CD14-positive monocyte (primary cell): ENCODE measurements at regions not wholly inside any gene's neighbourhood (a gene's known extent, or its start where the extent isn't known, plus 50 kb on each side); places are given as distances from the start of the nearest gene placed in this dataset.

Source experiments
- DNase-seq, 3 donors: peaks; one replicate each; pipeline ENCODE4 v3.0.0-alpha.2; 2011 to 2022
- H2AFZ ChIP-seq: 2 replicates; pipeline ENCODE4 v1.6.0; 2012; ENCODE audit warnings: mild to moderate bottlenecking, low read depth, low read length, inconsistent platforms; ENCODE audit not compliant: insufficient read depth, poor library complexity, severe bottlenecking
- H3K27ac ChIP-seq, 2 donors: 1 replicate in 1 of 2; 2 replicates in 1 of 2; pipeline ENCODE4 v1.5.1; 2012 to 2013; ENCODE audit warnings: low read length in 2 of 2, control low read depth in 1 of 2, inconsistent platforms in 1 of 2, low read depth in 1 of 2, mild to moderate bottlenecking in 1 of 2
- H3K27me3 ChIP-seq, 2 donors: one replicate each; pipeline versions ENCODE4 v1.6.0 to v1.6.1; 2011 to 2013; ENCODE audit warnings: low read length in 2 of 2; ENCODE audit not compliant: control insufficient read depth in 2 of 2, insufficient read depth in 2 of 2
- H3K36me3 ChIP-seq, 2 donors: replicated peaks in 1 of 2; 1 replicate in 1 of 2; 2 replicates in 1 of 2; pipeline versions ENCODE4 v1.5.1 to v1.6.1; 2012 to 2013; ENCODE audit warnings: low read length in 2 of 2, control low read depth in 1 of 2, inconsistent platforms in 1 of 2, mild to moderate bottlenecking in 1 of 2; ENCODE audit not compliant: insufficient read depth in 2 of 2, control insufficient read depth in 1 of 2
- H3K4me1 ChIP-seq, 2 donors: 1 replicate in 1 of 2; 2 replicates in 1 of 2; pipeline versions ENCODE4 v1.5.1 to v1.6.1; 2012 to 2013; ENCODE audit warnings: low read length in 2 of 2, control low read depth in 1 of 2, inconsistent platforms in 1 of 2, mild to moderate bottlenecking in 1 of 2, moderate library complexity in 1 of 2; ENCODE audit not compliant: insufficient read depth in 2 of 2, control insufficient read depth in 1 of 2
- H3K4me2 ChIP-seq: replicated peaks from 2 replicates; pipeline ENCODE3; 2012; ENCODE audit warnings: low read length, moderate library complexity, mild to moderate bottlenecking; ENCODE audit not compliant: poor library complexity, severe bottlenecking; ENCODE audit errors: extremely low read depth
- H3K4me3 ChIP-seq, 3 experiments: fragments of 200-600 bp in 1 of 3; sonication (generic) in 1 of 3; replicated peaks in 1 of 3; 1 replicate in 2 of 3; 2 replicates in 1 of 3; pipeline ENCODE4 v1.5.1; 2011 to 2013; ENCODE audit warnings: low read length in 3 of 3, mild to moderate bottlenecking in 3 of 3, control low read depth in 2 of 3, low read depth in 2 of 3, inconsistent platforms in 1 of 3, moderate library complexity in 1 of 3
- H3K79me2 ChIP-seq: 2 replicates; pipeline ENCODE4 v1.6.0; 2012; ENCODE audit warnings: mild to moderate bottlenecking, control low read depth, inconsistent platforms, low read length, moderate library complexity; ENCODE audit not compliant: insufficient read depth
- H3K9ac ChIP-seq: 2 replicates; pipeline ENCODE4 v1.6.0; 2017; ENCODE audit warnings: low read length, mild to moderate bottlenecking; ENCODE audit not compliant: insufficient read depth, poor library complexity, severe bottlenecking
- H3K9me3 ChIP-seq, 2 donors: replicated peaks in 1 of 2; 1 replicate in 1 of 2; 2 replicates in 1 of 2; pipeline versions ENCODE4 v1.5.1 to v1.6.1; 2012 to 2013; ENCODE audit warnings: low read length in 2 of 2, control low read depth in 1 of 2; ENCODE audit not compliant: control insufficient read depth in 1 of 2, insufficient read depth in 1 of 2
- H4K20me1 ChIP-seq: 2 replicates; pipeline ENCODE4 v1.6.0; 2012; ENCODE audit warnings: mild to moderate bottlenecking, low read length, control low read depth, moderate library complexity; ENCODE audit not compliant: insufficient read depth
- H3K27ac Mint-ChIP-seq, 7 donors: one replicate each; pipeline ENCODE4 v1.8.0; 2020; ENCODE audit warnings: mild to moderate bottlenecking in 7 of 7, mixed read lengths in 7 of 7, moderate library complexity in 6 of 7, inconsistent platforms in 2 of 7
- H3K27me3 Mint-ChIP-seq, 3 donors: one replicate each; pipeline ENCODE4 v1.8.0; 2021 to 2022; ENCODE audit warnings: low read depth in 3 of 3, mild to moderate bottlenecking in 3 of 3, mixed read lengths in 3 of 3, moderate library complexity in 3 of 3, inconsistent platforms in 1 of 3
- H3K36me3 Mint-ChIP-seq, 2 donors: one replicate each; pipeline ENCODE4 v1.8.0; 2020; ENCODE audit warnings: mixed read lengths in 2 of 2, inconsistent platforms in 1 of 2, mild to moderate bottlenecking in 1 of 2
- H3K4me1 Mint-ChIP-seq: one replicate; pipeline ENCODE4 v1.8.0; 2020; ENCODE audit warnings: mild to moderate bottlenecking, mixed read lengths
- H3K4me3 Mint-ChIP-seq, 2 donors: one replicate each; pipeline ENCODE4 v1.8.0; 2020; ENCODE audit warnings: mild to moderate bottlenecking in 2 of 2, mixed read lengths in 2 of 2, moderate library complexity in 1 of 2
- H3K9me3 Mint-ChIP-seq, 7 donors: one replicate each; pipeline ENCODE4 v1.8.0; 2020 to 2022; ENCODE audit warnings: mixed read lengths in 7 of 7, mild to moderate bottlenecking in 6 of 7, moderate library complexity in 6 of 7, inconsistent platforms in 2 of 7
- CTCF ChIP-seq: fragments of 200-600 bp; IDR thresholded peaks from one replicate; pipeline ENCODE4 v1.8.0; 2022; ENCODE audit warnings: antibody characterized with exemption, mild to moderate bottlenecking
- WGBS: methylation state at CpG from one replicate; pipeline ENCODE4 v1.1.5; 2013; ENCODE audit warnings: missing lambda C conversion rate; ENCODE audit not compliant: insufficient coverage; 5-methylcytosine and 5-hydroxymethylcytosine counted together
- intact Hi-C, 2 donors: fragments of 100-400 bp; cut with micrococcal nuclease; formaldehyde crosslinking; loops; one replicate each; pipeline versions ENCODE4 v1.15.0 to v1.15.1; 2023

GRCh38 chr14:80428671-80429070 is 217.4 kb upstream of the DIO2 start:
- peaks cover 0 to 7% of the 10 kb centered on the region in 2 donors for H3K9me3 ChIP-seq
- H3K79me2 ChIP-seq: no peaks in the 10 kb centered on the region
- intact Hi-C loops: no loop called here
- H4K20me1 ChIP-seq: no peaks in the 10 kb centered on the region
- H3K4me1 ChIP-seq: no peaks in the 10 kb centered on the region
- no peak overlapping the region for H2AFZ ChIP-seq
- Mint-ChIP-seq H3K27me3 (no peaks in the 10 kb centered on the region), H3K36me3 (no peaks in the 10 kb centered on the region), H3K9me3 (peaks cover 2 to 13% (median 8%) of the 10 kb centered on the region in 7 donors), H3K27ac (no peak overlapping the region), H3K4me3 (no peak overlapping the region), H3K4me1 (no peaks in the 10 kb centered on the region)
- H3K36me3 ChIP-seq: no peaks in the 10 kb centered on the region
- no peak overlapping the region for H3K27ac ChIP-seq
- no peak overlapping the region for H3K4me2 ChIP-seq
- no peaks in the 10 kb centered on the region for H3K27me3 ChIP-seq
- WGBS: no CpG with 5 or more reads among the region's 2 CpGs
- DNase-seq: no peak
- H3K9ac ChIP-seq: no peak overlapping the region
- H3K4me3 ChIP-seq: no peak overlapping the region
- TF ChIP-seq CTCF: no peak

GRCh38 chr14:80428171-80428570 is 216.9 kb upstream of the DIO2 start:
- no peak for TF ChIP-seq CTCF
- intact Hi-C loops: no loop called here
- Mint-ChIP-seq H3K36me3 (no peaks in the 10 kb centered on the region), H3K4me1 (no peaks in the 10 kb centered on the region), H3K4me3 (no peak overlapping the region), H3K9me3 (peaks cover 2 to 13% (median 8%) of the 10 kb centered on the region in 7 donors), H3K27me3 (no peaks in the 10 kb centered on the region), H3K27ac (no peak overlapping the region)
- Histone ChIP-seq H3K27me3 (no peaks in the 10 kb centered on the region), H4K20me1 (no peaks in the 10 kb centered on the region), H3K4me1 (no peaks in the 10 kb centered on the region), H3K27ac (no peak overlapping the region), H3K4me2 (no peak overlapping the region), H2AFZ (no peak overlapping the region), H3K9ac (no peak overlapping the region), H3K79me2 (no peaks in the 10 kb centered on the region), H3K9me3 (peaks cover 0 to 7% of the 10 kb centered on the region in 2 donors), H3K36me3 (no peaks in the 10 kb centered on the region), H3K4me3 (no peak overlapping the region)
- no CpG with 5 or more reads among the region's 3 CpGs for WGBS
- DNase-seq: no peak
